ENCODE measurements at regions not wholly inside any gene's neighbourhood (a gene's known extent, or its start where the extent isn't known, plus 50 kb on each side); places are given as distances from the start of the nearest gene placed in this dataset.

GRCh38 chr22:25365491-25366261 is 146.2 kb downstream of the CRYBB2 start:
- no peak for DNase-seq (ENCODE audit: low read depth in 2 of 2, low spot score in 1 of 2)

DNA sequence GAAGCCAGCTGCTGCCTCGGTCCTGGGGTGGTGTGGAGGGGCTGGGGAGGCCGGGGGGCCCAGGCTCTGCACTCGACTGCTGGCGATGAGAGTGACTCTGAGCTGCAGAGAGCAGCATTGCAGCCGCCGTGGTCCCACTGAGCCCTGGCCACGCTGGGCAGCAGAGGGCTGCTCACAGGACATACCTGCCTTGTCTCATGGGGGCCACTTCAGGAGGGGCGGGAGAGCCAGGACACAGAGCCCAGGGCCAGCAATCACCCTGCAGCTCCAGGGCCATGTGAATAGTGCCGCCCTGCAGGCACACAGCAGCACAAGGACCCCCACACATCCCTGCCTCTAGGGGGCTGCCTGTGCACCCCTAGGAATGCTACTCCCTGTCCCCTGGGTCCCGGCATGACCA is 147.0 kb downstream of the CRYBB2 start:
- DNase-seq (ENCODE audit: low read depth in 2 of 2, low spot score in 1 of 2), result no peak

DNA sequence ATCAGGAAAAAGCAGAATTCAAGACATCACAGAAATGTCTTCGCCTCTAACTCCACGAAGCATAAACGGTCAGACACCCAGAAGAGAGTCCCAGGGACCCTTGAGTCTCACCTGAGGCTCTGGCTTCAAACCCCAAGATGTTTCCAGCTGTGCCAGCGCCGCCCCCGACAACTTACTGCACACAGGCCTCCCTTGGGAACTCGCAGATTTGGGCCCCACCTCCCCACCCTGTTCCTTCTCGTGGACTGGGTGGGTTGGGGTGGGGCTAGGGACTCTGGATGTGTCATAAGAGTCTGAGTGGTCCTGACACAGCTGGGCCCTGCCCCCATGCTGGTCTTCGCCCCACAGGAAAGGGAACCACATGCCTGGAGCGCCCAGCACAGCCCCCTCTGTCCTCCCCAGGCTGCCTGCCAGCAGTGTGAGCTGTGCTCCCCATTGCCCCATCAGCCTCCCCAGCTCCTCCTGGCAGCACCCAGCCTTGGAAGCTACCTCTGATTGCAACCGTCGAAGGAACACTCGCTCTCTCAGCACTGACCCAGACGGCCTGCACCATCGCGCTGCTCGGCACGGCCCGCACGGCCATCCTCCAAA is 147.5 kb downstream of the CRYBB2 start:
- DNase-seq (ENCODE audit: low read depth in 2 of 2, low spot score in 1 of 2), result no peak

GRCh38 chr22:25367756-25368155 is 148.3 kb downstream of the CRYBB2 start:
- no peak for DNase-seq (ENCODE audit: low read depth in 2 of 2, low spot score in 1 of 2)

DNA sequence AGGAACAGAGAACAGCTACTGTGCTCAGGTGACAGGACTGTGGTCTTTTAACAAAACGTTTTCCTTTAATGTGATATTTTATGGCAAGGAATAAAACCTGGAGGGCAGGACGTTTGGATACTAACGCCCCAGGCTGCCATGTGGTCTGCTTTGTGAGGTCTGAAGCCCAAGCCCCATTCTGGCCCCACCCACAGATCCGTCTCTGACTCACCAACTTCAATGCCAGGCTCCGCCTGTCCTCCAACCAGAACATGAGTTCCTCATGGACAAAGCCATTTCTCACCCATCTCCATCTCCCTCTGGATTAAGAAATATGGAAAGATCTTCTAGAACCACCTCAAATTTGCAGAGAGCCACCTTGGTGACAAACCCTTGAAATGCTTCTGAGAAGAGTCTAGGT is 148.8 kb downstream of the CRYBB2 start:
- no peak for DNase-seq (ENCODE audit: low read depth in 2 of 2, low spot score in 1 of 2)

- DNase-seq (ENCODE audit: low read depth in 2 of 2, low spot score in 1 of 2), result no peak
These were observed 149.6 kb downstream of the CRYBB2 start for GRCh38 chr22:25369041-25369440.

GRCh38 chr22:25370322-25370721 is 150.9 kb downstream of the CRYBB2 start:
- DNase-seq (ENCODE audit: low read depth in 2 of 2, low spot score in 1 of 2), result no peak

- no peak for DNase-seq (ENCODE audit: low read depth in 2 of 2, low spot score in 1 of 2)
These were observed 152.7 kb downstream of the CRYBB2 start for GRCh38 chr22:25372000-25372595.

DNA sequence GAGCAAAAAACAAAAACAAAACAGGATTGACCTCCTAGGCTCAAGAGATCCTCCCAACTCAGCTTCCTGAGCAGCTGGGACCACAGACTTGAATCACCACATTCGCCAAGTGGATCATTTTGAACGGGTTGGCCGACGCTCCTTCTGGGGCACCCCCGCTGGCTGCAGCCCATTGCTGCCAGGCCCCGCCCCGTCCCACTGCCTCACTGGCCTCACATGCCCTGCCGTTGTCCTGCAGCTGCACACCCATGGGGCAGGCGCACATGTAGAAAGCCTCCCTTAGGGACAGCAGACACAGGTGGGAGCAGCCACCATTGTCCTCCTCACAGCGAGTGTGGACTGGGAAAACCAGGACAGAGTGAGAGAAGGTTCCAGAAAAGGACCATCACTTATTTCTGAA is 154.5 kb downstream of the CRYBB2 start:
- no peak for DNase-seq (ENCODE audit: low read depth in 2 of 2, low spot score in 1 of 2)

- DNase-seq (ENCODE audit: low read depth in 2 of 2, low spot score in 1 of 2), result no peak
These were observed 155.4 kb downstream of the CRYBB2 start for GRCh38 chr22:25374869-25375268.

DNA sequence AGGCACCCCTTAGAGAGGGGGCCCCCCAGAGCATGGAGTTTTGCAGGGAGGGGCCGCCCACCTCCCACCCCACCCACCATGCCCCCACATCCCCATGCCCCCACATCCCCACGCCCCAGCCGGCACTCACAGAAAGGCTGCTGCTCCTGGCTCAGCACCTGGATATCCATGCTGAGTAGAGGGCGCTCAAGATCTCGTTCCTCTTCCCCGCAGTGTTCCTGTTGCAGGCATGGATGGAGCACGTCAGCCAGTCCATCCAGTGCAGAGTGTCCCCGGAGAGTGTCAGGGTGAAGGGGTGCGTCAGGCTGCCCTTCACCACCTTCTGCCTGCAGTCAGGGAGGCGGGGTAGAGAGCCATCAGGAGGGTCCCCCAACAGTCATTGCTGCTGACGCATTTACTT is 156.2 kb downstream of the CRYBB2 start:
- no peak for DNase-seq (ENCODE audit: low read depth in 2 of 2, low spot score in 1 of 2)

DNA sequence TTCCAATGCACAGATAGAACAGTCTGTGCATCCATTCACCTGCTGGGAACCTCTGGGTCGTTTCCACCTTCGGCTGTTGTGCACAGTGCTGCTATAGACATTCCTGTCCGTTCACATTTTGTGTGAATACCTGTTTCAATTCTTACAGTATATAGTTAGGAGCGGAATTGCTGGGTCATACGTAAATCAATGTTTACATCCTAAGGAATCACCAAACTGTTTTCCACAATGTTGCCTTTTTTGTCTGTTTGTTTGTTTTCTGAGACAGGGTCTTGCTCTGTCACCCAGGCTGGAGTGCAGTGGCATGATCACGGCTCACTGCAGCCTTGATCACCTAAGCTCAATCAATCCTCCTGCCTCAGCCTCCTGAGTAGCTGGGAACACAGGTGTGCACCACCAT is 158.3 kb downstream of the CRYBB2 start:
- no peak for DNase-seq (ENCODE audit: low read depth in 2 of 2, low spot score in 1 of 2)

- no peak for DNase-seq (ENCODE audit: low read depth in 2 of 2, low spot score in 1 of 2)
These were observed 160.8 kb downstream of the CRYBB2 start for GRCh38 chr22:25380122-25380747.

GRCh38 chr22:25382762-25383161 is 163.3 kb downstream of the CRYBB2 start:
- no peak for DNase-seq (ENCODE audit: low read depth in 2 of 2, low spot score in 1 of 2)

GRCh38 chr22:25383278-25383820 is 163.9 kb downstream of the CRYBB2 start:
- DNase-seq (ENCODE audit: low read depth in 2 of 2, low spot score in 1 of 2), result no peak

GRCh38 chr22:25383892-25384291 is 164.5 kb downstream of the CRYBB2 start:
- DNase-seq (ENCODE audit: low read depth in 2 of 2, low spot score in 1 of 2), result no peak

GRCh38 chr22:25386538-25386884 is 167.1 kb downstream of the CRYBB2 start:
- no peak for DNase-seq (ENCODE audit: low read depth in 2 of 2, low spot score in 1 of 2)

- DNase-seq (ENCODE audit: low read depth in 2 of 2, low spot score in 1 of 2), result no peak
These were observed 169.0 kb downstream of the CRYBB2 start for GRCh38 chr22:25388415-25388814.

- no peak for DNase-seq (ENCODE audit: low read depth in 2 of 2, low spot score in 1 of 2)
These were observed 169.6 kb downstream of the CRYBB2 start for GRCh38 chr22:25388866-25389540.

DNA sequence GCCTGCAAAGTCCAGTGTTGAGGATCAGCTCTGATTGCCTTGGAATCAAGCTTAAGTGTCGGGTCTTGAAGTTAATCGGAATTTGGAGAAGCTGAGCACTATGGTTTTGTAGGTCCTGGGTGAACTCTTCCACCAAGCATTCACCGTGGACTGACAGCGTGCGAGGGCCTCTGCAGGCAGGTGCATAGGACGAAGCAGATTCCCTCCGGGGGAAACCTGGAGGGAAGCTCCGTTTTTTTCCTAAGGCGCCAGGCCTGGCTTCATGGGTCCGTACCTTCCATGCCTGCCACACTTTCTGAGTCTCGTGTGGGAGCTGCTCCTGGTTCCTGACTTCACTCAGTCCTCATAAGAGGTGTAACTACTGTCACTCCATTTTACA is 170.1 kb downstream of the CRYBB2 start:
- DNase-seq (ENCODE audit: low read depth in 2 of 2, low spot score in 1 of 2), result no peak
